ENCODE measurements at regions not wholly inside any gene's neighbourhood (a gene's known extent, or its start where the extent isn't known, plus 50 kb on each side); places are given as distances from the start of the nearest gene placed in this dataset.

GRCh38 chr10:117694190-117694589 lies 151.6 kb downstream of the EMX2 start:
- Histone ChIP-seq H3K9me3 (ENCODE audit: control insufficient read depth in 1 of 2, insufficient read depth in 1 of 2, low read depth in 1 of 2, low read length in 2 of 2) (no peaks in the 10 kb centered on the region), H3K4me2 (ENCODE audit: low read length) (no peak overlapping the region), H3K79me2 (ENCODE audit: insufficient read depth, low read length) (no peaks in the 10 kb centered on the region), H3K4me1 (ENCODE audit: control insufficient read depth in 1 of 2, insufficient read depth in 2 of 2, low read length in 2 of 2) (no peaks in the 10 kb centered on the region), H4K20me1 (ENCODE audit: insufficient read depth) (no peaks in the 10 kb centered on the region), H2AFZ (ENCODE audit: low read depth, low read length, poor library complexity, severe bottlenecking) (no peak overlapping the region), H3K36me3 (ENCODE audit: control insufficient read depth in 1 of 2, insufficient read depth in 2 of 2, low read length in 2 of 2) (no peaks in the 10 kb centered on the region), H3K9ac (ENCODE audit: low read length) (no peak overlapping the region), H3K27ac (ENCODE audit: low read depth, low read length) (no peak overlapping the region), H3K4me3 (replicated peaks in 1 of 2; ENCODE audit: low read depth in 1 of 2, low read length in 2 of 2) (no peak overlapping the region), H3K27me3 (ENCODE audit: insufficient read depth, low read length) (peaks cover 9% of the 10 kb centered on the region; the same call in 1 of the 2 replicates), H3K9me2 (ENCODE audit: insufficient read depth) (no peaks in the 10 kb centered on the region)
- intact Hi-C loops (cut with micrococcal nuclease), result no loop called here
- ChIA-PET RAD21 (ENCODE audit: low non-redundant PET in 1 of 2, low total read pairs in 2 of 2, uncharacterized antibody in 2 of 2, unreplicated experiment in 2 of 2) (no interaction called here), CTCF (no interaction called here), POLR2A (no interaction called here)
- TF ChIP-seq TCF7L2 (IDR thresholded peaks at IDR 0.05; ENCODE audit: borderline replicate concordance, extremely low read depth, insufficient read depth, insufficient read length) (no peak), REST (IDR thresholded peaks at IDR 0.05; ENCODE audit: low read depth) (no peak), ATF3 (IDR thresholded peaks at IDR 0.05) (no peak), SRF (IDR thresholded peaks at IDR 0.05; ENCODE audit: low read depth) (no peak), SIN3A (IDR thresholded peaks at IDR 0.05; ENCODE audit: low read depth) (no peak), MAX (IDR thresholded peaks at IDR 0.05) (no peak), JUND (IDR thresholded peaks at IDR 0.05) (no peak), ZBTB33 (IDR thresholded peaks at IDR 0.05; ENCODE audit: extremely low read depth, insufficient replicate concordance, low read length) (no peak), FOSL1 (IDR thresholded peaks at IDR 0.05; ENCODE audit: low read depth) (no peak), POLR2AphosphoS5 (IDR thresholded peaks at IDR 0.05; ENCODE audit: low read depth, low read length) (no peak), POLR2A (IDR thresholded peaks at IDR 0.05; ENCODE audit: borderline replicate concordance, extremely low read depth, insufficient read depth, insufficient read length) (no peak), SP1 (IDR thresholded peaks at IDR 0.05; ENCODE audit: low read depth) (no peak), EZH2phosphoT487 (IDR thresholded peaks at IDR 0.05; ENCODE audit: borderline replicate concordance) (no peak), ZFX (IDR thresholded peaks at IDR 0.05) (no peak), EZH2 (IDR thresholded peaks at IDR 0.05) (no peak), ELF1 (IDR thresholded peaks at IDR 0.05; ENCODE audit: borderline replicate concordance, low read depth) (no peak), RAD21 (IDR thresholded peaks at IDR 0.05; ENCODE audit: low read depth) (no peak)
- TF ChIP-seq, protein P1, sequence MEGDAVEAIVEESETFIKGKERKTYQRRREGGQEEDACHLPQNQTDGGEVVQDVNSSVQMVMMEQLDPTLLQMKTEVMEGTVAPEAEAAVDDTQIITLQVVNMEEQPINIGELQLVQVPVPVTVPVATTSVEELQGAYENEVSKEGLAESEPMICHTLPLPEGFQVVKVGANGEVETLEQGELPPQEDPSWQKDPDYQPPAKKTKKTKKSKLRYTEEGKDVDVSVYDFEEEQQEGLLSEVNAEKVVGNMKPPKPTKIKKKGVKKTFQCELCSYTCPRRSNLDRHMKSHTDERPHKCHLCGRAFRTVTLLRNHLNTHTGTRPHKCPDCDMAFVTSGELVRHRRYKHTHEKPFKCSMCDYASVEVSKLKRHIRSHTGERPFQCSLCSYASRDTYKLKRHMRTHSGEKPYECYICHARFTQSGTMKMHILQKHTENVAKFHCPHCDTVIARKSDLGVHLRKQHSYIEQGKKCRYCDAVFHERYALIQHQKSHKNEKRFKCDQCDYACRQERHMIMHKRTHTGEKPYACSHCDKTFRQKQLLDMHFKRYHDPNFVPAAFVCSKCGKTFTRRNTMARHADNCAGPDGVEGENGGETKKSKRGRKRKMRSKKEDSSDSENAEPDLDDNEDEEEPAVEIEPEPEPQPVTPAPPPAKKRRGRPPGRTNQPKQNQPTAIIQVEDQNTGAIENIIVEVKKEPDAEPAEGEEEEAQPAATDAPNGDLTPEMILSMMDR (IDR thresholded peaks at IDR 0.05 in 2 of 3, conservative IDR thresholded peaks at IDR 0.05 in 1 of 3; ENCODE audit: borderline replicate concordance in 1 of 3, insufficient read depth in 1 of 3, low read depth in 2 of 3, low read length in 2 of 3), result no peak
- ATAC-seq (no peak), DNase-seq (ENCODE audit: low read depth, low spot score) (no peak)
- BruUV-seq (replicated peaks), result no TSS peak
